Ishikawa (cell line): ENCODE measurements at regions not wholly inside any gene's neighbourhood (a gene's known extent, or its start where the extent isn't known, plus 50 kb on each side); places are given as distances from the start of the nearest gene placed in this dataset.

Source experiments
- CEBPB ChIP-seq: IDR thresholded peaks from 2 replicates; pipeline ENCODE4 v1.6.1; 2012
- CREB1 ChIP-seq: IDR thresholded peaks from 2 replicates; pipeline ENCODE4 v1.6.1; 2012; ENCODE audit warnings: low read depth
- EGR1 ChIP-seq: IDR thresholded peaks from 2 replicates; pipeline ENCODE4 v1.6.1; 2012
- EP300 ChIP-seq: IDR thresholded peaks from 2 replicates; pipeline ENCODE4 v1.6.1; 2012; ENCODE audit warnings: borderline replicate concordance
- FOXM1 ChIP-seq: IDR thresholded peaks from 2 replicates; pipeline ENCODE4 v1.6.1; 2012; ENCODE audit warnings: low read depth, borderline replicate concordance
- MAX ChIP-seq: IDR thresholded peaks from 2 replicates; pipeline ENCODE4 v1.6.1; 2012
- NFIC ChIP-seq: IDR thresholded peaks from 2 replicates; pipeline ENCODE4 v1.6.1; 2012
- RAD21 ChIP-seq: IDR thresholded peaks from 2 replicates; pipeline ENCODE4 v1.6.1; 2012; ENCODE audit warnings: low read depth
- REST ChIP-seq: IDR thresholded peaks from 2 replicates; pipeline ENCODE4 v1.6.1; 2012; ENCODE audit warnings: low read depth, mild to moderate bottlenecking
- TAF1 ChIP-seq: IDR thresholded peaks from 2 replicates; pipeline ENCODE4 v1.6.1; 2012; ENCODE audit warnings: low read depth, mild to moderate bottlenecking
- TCF12 ChIP-seq: IDR thresholded peaks from 2 replicates; pipeline ENCODE4 v1.6.1; 2012; ENCODE audit warnings: low read depth
- TEAD4 ChIP-seq: IDR thresholded peaks from 2 replicates; pipeline ENCODE4 v1.6.1; 2012
- USF1 ChIP-seq: IDR thresholded peaks from 2 replicates; pipeline ENCODE4 v1.6.1; 2012
- YY1 ChIP-seq: IDR thresholded peaks from 2 replicates; pipeline ENCODE4 v1.6.1; 2012; ENCODE audit warnings: low read depth
- ZBTB7A ChIP-seq: IDR thresholded peaks from 2 replicates; pipeline ENCODE4 v1.6.1; 2012; ENCODE audit warnings: low read depth

GRCh38 chr5:9801908-9802307, 171.8 kb upstream of the TAS2R1 start:
- TF ChIP-seq FOXM1 (no peak), MAX (no peak), YY1 (no peak), USF1 (no peak), REST (no peak), RAD21 (no peak), EGR1 (no peak), TCF12 (no peak), ZBTB7A (no peak), CREB1 (no peak), EP300 (no peak), TEAD4 (no peak), TAF1 (no peak), CEBPB (no peak), NFIC (no peak)

- TF ChIP-seq TAF1 (no peak), NFIC (no peak), YY1 (no peak), RAD21 (no peak), TEAD4 (no peak), EGR1 (no peak), ZBTB7A (no peak)
Observed at GRCh38 chr5:9799606-9800005, 169.5 kb upstream of the TAS2R1 start.

- TF ChIP-seq FOXM1 (no peak), RAD21 (no peak), ZBTB7A (no peak), REST (no peak), MAX (no peak), YY1 (no peak), TAF1 (no peak), TEAD4 (no peak), USF1 (no peak), NFIC (no peak)
Observed at GRCh38 chr5:9790276-9790675, 160.1 kb upstream of the TAS2R1 start.

- TF ChIP-seq FOXM1 (no peak), TCF12 (no peak), MAX (no peak), CREB1 (no peak), YY1 (no peak), RAD21 (no peak), CEBPB (no peak), NFIC (no peak), USF1 (no peak), EGR1 (no peak), TAF1 (no peak), REST (no peak)
Observed at GRCh38 chr5:9789777-9790176, 159.6 kb upstream of the TAS2R1 start.
